C4-2B (cell line): ENCODE measurements at regions not wholly inside any gene's neighbourhood (a gene's known extent, or its start where the extent isn't known, plus 50 kb on each side); places are given as distances from the start of the nearest gene placed in this dataset.

ENCODE experiments used
- H3K27ac ChIP-seq: fragments of 450-650 bp; 2 replicates; pipeline ENCODE4 v1.5.1; 2017
- ZFX ChIP-seq: fragments of 450-650 bp; IDR thresholded peaks from 2 replicates; pipeline ENCODE4 v1.6.1; 2017
- TF ChIP-seq, protein P1 (sequence below): fragments of 450-650 bp; conservative IDR thresholded peaks from 2 replicates; pipeline ENCODE4 v1.5.1; 2017; ENCODE audit warnings: mild to moderate bottlenecking

DNA sequence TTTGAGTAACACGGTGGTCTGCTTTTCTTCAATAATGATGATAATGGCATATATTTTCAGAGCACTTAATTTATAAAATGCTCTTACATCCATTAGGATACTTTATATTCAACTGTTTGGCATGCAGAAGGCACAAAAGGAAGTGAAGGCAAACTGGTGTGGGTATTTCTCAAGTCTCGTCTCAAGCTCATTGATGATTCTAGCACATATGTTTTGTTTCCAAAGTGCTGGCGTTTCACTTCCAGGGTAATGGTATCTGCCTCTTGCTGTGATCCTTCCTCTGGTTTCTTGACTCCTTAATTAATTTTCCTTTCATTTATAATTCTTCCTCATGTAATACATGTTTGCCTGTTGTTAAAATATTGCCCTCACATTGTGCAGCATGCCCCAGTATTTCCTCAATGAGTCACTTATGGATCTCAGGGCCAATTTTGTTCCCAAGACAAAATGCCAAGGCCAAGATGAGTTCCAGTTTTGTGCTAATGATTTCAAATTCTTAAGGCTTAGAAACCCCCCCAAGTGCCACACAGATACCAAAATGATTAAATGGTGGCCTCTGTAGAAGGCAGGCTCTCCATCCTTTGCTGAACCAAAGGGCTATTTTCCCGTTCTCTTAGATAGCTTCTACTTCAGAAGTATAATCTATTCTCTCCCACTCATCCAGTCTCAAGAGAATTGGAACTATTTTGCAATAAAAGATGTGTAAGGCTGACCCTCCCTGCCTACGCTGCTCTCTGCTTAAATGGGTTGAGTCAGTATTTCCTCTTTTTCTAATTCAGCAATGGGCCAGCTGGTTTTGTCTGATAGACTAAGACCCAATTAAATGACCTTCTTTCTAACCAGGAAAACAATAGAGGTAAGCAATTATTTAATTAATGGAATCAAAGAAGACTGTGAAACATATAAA is 171.2 kb downstream of the ZNF365 start:
- no peak overlapping the region for H3K27ac ChIP-seq
- TF ChIP-seq, protein P1, sequence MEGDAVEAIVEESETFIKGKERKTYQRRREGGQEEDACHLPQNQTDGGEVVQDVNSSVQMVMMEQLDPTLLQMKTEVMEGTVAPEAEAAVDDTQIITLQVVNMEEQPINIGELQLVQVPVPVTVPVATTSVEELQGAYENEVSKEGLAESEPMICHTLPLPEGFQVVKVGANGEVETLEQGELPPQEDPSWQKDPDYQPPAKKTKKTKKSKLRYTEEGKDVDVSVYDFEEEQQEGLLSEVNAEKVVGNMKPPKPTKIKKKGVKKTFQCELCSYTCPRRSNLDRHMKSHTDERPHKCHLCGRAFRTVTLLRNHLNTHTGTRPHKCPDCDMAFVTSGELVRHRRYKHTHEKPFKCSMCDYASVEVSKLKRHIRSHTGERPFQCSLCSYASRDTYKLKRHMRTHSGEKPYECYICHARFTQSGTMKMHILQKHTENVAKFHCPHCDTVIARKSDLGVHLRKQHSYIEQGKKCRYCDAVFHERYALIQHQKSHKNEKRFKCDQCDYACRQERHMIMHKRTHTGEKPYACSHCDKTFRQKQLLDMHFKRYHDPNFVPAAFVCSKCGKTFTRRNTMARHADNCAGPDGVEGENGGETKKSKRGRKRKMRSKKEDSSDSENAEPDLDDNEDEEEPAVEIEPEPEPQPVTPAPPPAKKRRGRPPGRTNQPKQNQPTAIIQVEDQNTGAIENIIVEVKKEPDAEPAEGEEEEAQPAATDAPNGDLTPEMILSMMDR = no peak
- no peak for TF ChIP-seq ZFX

- no peak for TF ChIP-seq ZFX
- TF ChIP-seq, protein P1 = no peak
- no peak overlapping the region for H3K27ac ChIP-seq
Observed at GRCh38 chr10:62548686-62549085, 174.5 kb downstream of the ZNF365 start.

- no peak overlapping the region for H3K27ac ChIP-seq
- no peak for TF ChIP-seq ZFX
- TF ChIP-seq, protein P1 = no peak
Observed at GRCh38 chr10:62550173-62550572, 176.0 kb downstream of the ZNF365 start.

DNA sequence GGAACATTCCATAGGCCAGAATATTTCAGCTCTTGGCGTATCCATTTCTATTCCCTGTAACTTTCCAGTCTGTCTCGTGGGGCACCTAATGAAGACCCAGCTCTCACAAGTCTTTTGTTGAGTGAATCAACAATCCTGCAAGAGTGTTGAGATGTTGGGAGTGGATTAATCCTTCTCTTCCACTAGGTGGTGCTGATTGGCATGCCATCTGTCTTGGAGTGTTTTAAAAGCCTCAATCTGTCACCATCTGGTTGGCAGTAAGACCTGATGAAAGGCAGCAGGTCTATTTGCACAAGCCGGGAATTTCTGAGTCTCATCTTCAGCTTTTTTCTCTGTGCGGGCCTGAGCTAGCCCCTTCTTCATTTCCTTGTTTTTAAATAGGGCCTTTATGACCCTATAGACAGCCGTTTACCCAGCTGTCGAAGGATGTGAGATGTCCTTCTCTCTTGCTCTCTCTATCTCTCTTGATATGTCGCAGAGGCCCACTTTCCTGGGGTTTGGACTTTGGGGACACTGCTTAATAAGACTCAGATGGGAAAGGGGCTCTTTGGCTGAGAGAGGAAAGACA is 180.5 kb downstream of the ZNF365 start:
- TF ChIP-seq, protein P1 = peak; percentile 84
- no peak for TF ChIP-seq ZFX
- no peak overlapping the region for H3K27ac ChIP-seq

DNA sequence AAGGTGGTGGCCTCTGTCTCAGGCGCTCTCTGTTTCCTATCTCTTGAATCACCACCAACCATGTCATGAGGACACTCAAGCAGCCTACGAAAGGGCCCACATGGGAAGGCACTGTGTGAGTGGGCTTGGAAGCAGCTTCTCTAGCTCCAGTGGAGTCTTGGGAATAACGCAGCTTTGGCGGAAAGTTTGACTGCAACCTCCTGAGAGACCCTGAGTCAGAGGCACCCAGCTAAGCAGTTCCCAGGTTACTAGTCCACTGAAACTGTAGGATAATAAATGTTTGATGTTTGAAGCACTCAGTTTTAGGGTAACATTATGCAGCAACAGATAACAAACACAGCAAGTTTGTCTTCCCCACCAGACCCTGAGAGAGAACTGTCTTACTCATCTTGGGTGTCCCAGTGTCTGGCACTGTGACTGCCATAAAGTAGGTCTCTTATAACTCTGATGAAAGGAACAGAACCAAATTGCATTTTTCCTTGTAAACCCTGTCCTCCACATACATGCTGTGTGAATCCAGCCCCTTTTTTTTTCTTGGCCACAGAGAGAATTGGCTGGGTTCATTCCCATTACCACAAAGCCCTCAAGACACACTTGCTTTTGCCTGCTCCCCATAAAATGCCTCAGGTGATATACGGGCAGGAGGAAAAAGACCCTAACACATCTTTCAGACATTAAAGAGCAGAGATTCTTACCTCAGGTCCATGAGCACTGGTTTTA is 185.5 kb downstream of the ZNF365 start:
- TF ChIP-seq, protein P1 = no peak
- TF ChIP-seq ZFX = no peak
- H3K27ac ChIP-seq = no peak overlapping the region; the same call in 1 of the 2 replicates

- no peak overlapping the region; the same call in 1 of the 2 replicates for H3K27ac ChIP-seq
- TF ChIP-seq ZFX = no peak
- TF ChIP-seq, protein P1 = no peak
Observed at GRCh38 chr10:62560201-62560819, 186.1 kb downstream of the ZNF365 start.
